Astrocyte of the hippocampus (primary cell): ENCODE measurements at regions not wholly inside any gene's neighbourhood (a gene's known extent, or its start where the extent isn't known, plus 50 kb on each side); places are given as distances from the start of the nearest gene placed in this dataset.
"Not testable (repeated sequence)": the region's sequence is repeated elsewhere in the genome, so short reads cannot be mapped to it uniquely, and the experiment has no call there.

Experiments used
- DNase-seq: peaks from one replicate; pipeline ENCODE4 v3.0.0; 2011; ENCODE audit warnings: low read depth, low spot score

DNA sequence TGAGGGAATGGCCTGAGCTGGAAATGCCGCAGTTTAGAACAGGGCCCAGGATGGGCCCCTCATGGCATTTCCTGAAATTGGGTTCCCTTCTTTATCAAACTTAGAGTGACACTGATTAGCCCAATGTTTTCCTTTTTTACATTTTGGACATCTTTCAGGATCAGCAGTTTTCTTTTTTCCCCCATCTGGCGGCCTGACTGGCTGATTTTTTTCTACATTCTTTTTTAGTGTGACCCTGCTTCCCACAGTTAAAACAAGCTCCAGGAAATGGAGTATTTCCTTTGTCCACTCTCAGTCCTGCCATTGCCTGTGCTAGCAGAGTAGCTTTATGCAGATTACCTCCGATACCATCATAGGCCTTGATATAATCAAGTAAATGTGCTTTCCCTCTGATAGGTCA, 185.8 kb upstream of the IGF1 start:
- not testable (repeated sequence) for DNase-seq

DNA sequence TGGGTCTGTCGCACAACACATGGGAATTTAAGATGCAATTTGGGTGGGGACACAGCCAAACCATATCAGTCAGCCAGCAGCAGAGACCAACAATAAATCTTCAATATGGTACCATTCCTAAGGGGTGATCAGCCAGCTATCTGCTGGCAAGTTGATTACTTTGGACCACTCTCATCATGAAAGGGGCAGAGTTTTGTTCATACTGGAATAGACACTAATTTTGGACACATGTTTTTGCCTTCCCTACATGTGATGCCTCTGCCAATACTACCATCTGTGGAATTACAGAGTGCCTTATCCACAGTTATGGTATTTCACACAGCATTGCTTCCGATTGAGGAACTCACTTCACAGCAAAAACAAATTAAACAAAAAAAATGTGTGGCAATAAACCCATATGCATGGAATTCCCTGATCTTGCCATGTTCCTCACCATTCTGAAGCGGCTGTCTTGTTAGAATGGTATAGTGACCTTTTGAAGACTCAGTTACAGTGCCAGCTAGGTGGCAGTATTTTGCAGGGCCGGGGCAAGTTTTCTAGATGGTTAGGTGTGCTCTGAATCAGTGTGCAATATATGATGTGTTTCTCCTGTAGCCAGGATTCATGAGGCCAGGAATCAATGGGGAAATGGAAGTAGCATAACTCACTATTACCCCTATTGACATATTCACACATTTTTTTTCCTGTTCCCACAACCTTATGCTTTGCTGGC, 179.0 kb upstream of the IGF1 start:
- no peak for DNase-seq

DNA sequence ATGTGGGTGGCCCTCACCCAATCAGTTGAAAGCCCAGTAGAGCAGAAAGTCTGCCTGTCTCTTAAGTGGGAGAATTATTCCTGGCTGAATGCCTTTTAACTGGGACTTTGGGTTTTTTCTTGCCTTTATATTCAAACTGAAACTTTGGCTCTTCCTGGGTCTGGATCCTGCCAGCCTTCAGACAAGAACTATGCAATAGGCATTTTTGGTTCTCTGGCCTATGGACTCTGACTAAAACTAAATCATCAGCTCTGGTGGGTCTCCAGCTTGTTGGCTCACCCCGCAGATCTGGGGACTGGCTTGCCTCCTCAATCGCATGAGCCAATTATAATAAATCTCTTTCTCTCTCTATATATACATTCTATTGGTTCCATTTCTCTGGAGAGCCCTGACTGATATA, 173.0 kb upstream of the IGF1 start:
- DNase-seq = no peak

DNA sequence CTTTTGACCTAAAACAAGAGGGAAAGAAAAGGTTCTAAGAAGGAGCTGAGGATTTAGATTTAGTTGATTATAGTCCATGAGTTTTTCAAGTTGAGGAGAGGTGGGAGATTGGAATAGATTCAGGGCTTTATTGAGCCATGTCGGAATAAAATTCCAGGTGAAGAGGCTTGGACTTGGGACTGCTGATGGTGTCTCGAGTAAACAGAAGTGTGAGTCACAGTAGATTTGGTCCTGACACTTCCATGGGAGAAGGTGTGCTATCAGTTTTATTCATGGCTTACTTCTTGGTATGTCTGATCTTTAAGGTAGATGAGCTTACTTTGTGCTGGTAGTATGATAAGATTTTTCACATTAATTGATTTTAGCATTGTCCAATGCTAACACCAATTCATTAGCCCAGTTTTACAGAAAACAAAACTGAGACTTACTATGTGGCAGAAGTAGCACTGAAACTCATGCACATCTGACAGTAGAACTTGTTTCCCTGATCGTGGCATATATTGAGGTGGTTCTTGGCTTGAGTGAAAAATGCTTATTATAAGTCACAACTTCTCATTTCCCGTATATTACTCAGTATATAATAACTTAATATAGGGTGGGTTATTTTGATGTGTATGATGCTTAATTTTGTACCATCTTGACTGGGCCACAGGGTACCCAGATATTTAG, 172.4 kb upstream of the IGF1 start:
- no peak for DNase-seq

DNA sequence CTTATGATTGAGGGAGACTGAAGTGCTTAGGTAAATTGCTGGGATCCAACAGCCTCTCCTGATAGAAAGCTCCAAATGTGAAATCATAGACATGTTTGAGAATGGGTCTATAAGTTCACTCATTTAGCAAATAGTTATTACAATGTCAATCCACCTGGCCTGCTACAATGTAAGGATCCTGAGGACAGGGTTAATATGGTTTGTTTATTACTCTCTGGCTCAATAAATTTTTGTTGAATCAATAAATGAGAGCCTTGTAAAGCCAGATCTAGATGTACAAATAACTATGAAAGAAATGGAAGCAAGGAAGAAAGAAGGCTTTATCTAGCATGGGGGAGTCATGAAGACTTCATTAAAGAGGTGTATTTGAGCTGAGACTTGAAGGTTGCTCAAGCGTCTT, 165.6 kb upstream of the IGF1 start:
- DNase-seq = no peak

DNA sequence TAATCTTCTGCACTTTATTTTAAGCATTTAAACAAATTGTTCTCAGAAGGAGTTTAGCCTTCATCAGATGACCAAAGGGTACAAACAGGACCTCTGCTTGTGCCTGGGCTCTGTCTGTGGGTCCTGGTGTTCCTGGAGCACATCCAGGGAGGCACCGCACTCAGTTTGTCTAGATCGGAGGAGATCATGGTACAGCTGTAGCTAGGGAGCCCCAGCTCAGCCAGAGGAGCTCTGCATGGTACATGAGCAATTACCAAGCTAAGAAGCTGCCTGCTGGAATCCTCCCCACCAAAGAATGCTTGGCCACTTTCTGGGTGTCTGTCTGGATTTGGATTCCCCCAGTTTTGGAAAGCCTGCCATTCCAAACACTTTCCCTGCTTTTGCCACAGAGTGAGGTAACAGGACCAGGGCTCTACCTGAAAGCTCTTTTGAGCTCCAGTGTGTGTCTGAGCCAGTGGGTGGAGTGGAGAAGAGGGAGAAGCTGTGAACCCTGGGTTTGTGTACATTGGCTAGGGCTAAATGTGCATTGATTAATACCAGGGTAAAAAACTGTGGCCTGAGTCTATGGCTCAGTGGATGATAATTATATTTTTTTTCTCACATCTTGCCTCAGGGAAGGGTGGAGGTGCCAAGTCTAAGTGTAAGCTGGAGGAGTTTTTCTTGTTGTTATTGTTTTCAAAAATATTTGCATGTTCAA, 163.7 kb upstream of the IGF1 start:
- DNase-seq = no peak

DNA sequence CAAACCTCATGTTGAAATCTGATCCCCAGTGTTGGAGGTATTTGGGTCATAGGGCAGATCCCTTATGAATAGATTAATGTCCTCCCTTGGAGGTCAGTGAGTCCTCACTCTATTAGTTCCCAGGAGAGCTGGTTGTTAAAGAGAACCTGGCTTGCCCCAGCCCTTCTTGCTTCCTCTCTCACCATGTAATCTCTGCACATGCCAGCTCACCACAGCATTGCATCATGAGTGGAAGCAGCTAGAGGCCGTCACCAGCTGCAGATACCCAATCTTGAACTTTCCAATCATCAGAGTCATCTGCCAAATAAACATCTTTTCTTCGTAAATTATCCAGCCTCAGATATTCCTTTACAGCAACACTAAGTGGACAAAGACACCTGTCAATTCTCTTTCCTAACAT, 161.8 kb upstream of the IGF1 start:
- no peak for DNase-seq

DNA sequence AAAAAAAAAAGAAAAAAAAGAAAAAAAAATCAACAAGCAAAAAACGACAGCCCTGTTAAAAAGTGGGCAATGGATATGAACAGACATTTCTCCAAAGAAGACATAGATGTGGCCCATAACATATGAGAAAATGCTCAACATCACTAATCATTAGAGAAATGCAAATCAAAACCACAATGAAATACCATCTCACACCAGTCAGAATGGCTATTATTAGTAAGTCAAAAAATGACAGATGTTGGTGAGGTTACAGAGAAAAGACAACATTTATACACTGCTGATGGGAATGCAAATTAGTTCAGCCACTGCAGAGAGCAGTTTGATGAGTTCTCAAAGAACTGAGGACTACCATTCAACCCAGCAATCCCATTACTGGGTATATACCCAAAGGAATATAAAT, 160.3 kb upstream of the IGF1 start:
- not testable (repeated sequence) for DNase-seq

DNA sequence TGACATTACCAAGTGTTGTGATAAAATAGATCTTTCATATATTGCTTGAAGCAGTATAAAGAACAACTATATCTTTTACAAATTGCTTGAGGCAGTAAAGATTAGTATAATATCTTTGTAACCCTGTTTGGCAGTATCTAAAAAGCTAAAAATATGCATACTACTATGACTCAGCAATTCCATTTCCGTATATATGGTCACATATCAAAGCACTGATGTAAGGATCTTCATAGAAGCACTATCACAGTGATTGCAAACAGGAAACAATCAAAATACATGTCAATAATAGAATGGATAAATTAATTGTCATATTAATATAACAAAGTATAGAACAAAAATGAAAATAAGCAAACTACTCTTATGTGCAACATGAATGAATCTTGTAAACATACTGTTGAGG, 158.4 kb upstream of the IGF1 start:
- no peak for DNase-seq

DNA sequence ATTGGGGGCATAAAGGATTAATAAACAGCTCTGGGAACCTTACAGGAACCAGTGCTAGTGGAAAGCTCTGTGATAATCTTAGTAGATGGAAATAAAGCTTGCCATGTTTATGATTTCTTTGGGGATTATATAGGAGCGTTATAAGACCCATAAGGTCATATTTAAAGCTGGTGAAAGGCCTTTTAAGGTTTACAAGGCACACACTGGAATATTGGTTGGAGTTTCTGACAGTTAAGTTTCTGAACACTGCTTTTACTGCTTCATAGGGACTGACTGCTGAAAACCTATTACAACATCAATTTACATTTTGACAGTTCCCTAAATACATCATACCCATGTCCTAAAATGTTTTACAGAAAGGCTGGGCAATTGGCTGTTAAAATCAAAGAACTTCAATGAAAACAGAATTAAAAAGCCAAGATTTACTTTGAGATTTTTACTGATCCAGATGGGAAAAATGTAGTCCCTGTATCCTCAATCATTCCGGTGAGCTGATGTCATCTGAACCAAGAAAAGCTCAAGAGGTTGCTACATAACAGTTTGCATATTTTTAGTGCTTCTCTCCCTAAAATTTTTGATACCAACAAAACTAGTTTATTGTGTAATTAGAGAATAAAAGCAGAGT, 153.7 kb upstream of the IGF1 start:
- DNase-seq = peak; percentile 49

DNA sequence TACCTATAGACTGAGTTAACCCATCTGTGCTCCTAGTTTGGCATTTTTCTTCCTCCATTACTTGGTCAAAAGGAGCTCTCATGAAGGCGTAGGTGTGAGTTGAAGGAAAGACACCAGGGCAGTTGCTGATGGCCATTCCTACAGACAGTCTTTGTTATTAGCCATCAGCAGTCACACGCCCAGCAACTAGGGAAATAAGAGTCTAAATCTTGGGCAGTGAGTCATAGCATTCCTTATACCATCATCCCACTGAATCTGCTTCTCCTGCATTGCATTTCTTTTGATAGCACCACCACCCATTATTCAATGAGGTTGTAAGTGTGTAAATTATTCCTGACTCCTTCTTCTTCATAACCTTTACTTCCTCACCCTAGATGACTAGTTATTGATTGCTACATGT, 150.9 kb upstream of the IGF1 start:
- peak; percentile 67 for DNase-seq

DNA sequence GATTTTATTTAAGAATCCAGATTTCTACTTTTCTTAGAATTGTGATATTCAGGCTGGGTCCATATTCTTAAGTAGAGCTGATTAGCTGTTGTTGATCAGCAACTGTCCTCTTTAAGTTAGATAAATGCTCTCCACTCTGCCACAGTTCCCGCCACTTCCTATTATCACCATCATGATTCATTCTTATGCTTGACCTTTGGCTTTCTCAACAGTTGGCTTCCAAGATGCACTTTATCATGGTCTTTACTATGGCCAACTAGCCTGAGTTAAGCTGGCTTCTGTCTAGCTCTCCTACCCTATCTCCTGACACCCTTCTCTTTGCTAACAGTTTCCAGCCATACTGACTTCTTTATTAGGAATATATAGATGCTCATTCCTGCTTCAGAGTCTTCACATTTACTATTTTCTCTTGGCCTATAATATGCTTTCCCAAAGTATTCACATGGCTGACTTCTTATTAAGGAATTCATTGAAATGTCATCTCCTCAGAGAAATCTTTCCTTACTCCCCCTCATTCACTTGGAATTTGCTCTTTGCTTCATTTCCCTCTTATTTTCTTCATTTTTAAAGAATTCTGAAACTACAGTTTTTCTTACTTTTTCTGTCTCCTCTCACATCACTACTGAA, 149.0 kb upstream of the IGF1 start:
- no peak for DNase-seq

DNA sequence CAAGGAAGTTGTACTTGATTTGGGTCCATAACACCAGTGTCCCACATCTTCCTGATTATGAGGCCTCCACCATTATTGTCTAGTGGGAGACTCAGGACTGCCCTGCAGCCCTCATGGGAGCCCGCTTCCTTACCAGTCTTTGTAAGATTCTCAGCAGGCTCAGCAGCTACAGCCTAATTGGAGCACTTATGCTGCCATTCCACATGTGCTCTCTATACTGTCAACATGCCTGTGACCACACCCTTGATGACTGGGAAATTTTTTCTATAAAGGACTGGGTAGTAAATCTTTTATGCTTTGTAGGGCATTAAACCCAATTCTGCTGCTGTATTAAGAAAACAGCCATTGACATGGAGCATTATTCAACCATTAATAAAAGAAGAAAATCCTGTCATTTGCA, 145.5 kb upstream of the IGF1 start:
- no peak for DNase-seq

DNA sequence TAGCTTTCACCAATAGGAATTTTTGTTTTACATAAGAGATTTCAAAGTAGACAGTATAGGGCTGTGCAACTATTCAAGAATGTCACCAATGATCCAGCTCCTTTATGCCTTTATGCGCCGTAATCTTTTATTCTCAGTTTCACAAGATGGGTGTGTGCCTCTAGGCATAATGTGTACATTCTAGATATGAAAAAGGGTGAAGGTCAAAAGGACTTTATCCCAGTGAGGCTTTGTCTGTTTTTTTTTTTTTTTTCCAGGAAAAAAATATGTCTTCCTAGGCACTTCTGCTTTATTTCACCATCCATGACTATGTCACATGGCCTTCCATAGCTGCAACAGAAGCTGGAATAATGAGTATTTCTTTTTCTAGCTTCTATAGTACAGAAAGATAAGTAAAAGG, 142.3 kb upstream of the IGF1 start:
- no peak for DNase-seq

DNA sequence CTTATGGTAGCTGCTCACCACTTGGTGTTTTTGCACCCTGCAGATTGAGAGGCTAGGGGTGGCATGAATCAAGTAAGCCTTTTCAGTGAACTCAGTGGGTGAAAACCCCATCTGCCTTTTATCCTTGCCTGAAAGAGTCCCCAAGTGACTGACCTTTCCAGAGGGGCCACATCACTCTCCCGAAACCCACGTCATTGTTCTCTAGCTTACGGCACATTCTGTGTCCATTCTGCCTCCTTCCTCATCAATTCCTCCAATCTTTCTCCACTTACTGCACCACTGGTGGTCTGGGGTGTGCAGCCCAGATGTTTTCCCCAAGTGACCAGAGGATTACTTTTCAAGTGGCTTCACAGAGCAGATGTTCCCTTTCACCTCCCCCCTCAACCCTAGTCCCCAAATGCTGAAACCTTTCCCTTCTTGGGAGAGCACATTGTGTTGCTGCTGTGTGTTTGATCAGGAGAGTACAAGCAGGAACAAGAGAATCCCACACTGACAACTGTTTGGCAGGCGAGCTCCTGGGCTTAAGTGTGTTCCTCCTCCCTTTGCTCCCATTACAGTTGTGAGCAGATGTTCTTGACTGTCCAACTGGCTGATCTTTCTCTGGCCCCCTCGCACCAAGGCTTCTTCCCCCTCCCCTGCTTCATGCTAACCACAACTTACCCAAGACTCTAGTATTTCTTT, 138.0 kb upstream of the IGF1 start:
- DNase-seq = no peak

DNA sequence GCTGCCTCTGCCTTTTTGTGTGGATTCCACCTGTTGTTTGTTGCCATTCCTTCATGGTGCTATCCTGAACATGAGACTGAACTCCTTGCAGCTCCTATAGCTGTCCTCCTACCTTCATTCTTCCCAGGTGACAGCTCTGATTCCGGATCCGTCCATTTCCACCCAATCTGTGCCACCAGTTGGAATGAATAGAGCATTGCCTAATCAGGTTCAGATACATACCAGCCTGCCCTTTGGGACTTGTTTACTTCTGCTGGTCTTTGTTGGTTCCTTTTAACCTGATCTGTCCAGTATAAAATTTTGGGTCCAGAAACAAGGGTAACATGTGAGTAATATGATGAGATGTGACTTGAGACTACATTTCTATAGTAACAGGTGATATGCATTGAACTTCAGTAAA, 136.3 kb upstream of the IGF1 start:
- DNase-seq = no peak

DNA sequence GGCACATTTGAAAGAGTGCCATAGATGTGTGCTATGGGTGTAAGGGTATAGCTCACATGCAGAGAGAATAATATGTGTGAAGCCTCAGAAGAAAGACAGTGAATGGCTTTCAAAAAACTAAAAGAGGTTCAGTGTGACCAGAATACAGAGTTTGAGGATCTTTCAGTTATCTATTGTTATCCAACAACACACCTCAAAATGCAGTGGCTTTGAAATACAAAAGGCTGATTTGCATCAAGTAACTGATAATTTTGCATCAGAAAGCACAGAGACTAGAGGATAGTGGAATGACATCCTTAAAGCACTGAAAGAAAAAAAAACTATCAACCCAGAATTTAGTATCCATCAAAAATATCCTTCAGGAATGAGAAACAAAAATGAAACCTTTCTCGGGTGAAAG, 131.6 kb upstream of the IGF1 start:
- DNase-seq = no peak

DNA sequence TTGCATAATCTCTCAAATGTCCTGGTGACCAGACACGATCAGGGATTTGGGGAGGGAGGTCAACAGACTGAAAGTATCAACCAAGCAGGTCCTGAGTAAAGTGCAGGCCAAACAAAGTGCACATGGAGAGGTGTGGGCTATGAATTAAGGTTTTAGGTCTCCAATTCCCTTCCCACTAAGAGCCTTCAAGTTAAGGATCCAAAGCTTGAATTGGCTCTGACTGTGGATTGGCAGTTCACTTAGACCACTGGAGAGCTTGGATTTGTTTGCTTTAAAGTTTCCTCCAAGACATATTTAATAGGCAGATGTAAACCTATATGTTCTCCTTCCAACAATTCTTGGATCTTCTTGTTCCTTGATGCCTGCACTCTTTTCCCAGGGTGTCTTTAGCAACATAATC, 129.6 kb upstream of the IGF1 start:
- no peak for DNase-seq

DNA sequence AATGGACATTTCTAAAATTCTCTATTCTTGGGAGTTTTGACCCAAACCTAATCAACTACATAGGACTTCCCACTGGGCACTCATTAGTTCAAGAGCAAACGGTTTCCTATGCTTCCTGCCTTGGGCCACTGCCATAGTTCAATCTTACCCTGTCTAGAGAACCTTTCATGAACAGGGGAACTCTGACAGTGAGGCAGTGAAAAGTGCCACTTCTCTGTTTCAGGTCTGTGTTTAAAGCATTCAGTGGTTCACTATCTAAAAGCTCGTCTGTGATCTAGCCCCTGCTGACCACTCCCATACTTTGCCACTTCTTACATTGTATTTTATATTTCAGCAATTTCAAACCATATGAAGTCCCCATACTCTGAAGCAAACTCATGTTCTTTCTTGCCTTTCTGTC, 122.7 kb upstream of the IGF1 start:
- no peak for DNase-seq

DNA sequence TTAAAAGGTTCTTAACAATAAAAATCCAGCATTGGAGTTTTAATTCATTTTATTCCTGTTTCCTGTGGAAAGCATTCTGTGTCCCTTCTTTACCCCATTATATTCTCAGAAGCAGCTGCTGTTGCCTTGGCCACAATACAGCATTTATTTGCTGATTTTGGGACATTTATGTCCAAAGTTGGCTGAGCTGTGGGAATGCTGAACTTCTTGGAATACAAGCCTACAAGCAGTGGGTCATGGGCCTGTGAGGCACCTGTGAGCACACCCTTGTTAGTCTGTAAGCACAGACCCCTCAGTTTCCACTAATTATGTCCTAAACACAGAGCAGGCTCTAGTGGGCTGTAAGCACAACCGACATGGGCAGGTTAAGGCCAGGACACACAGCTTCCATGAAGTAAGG, 122.2 kb upstream of the IGF1 start:
- DNase-seq = no peak

DNA sequence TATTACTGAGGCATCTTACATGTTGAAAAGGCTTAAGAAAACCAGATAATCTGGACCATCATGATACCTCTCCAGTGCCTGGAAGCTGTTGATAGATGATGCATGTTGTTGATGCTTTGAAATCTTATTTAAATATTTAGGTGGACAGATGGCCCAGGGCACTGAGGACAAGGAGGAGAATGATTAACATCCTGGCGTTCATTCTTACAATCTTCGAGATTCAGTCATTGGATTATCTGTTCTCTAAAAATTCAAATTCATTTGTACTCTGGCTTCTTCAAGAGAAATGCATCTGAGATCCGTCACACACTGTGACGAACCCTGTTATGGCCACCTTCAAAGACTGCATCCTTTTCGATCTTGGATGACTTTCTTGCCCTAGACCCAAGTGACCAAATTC, 121.3 kb upstream of the IGF1 start:
- DNase-seq = no peak

DNA sequence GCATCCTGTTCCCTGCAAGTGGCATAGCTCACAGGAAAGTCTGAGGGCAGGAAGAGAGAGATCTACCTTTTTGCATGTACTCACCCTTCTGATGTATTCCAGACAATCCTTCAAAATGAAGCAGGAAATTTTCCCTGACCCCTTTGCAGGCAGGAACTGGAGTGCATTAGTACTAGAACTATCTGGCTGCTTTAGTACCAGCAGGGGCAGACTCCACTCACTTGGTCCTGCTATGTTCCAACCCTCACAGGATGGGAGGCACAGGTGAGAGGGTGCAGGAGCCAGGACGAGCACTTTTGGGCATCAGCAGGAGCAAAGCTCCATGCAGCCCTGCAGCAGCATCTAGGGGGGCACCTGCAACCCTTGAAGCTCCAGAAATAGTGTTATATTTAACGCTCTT, 116.3 kb upstream of the IGF1 start:
- no peak for DNase-seq
